GM21447 (cell line): ENCODE measurements at regions not wholly inside any gene's neighbourhood (a gene's known extent, or its start where the extent isn't known, plus 50 kb on each side); places are given as distances from the start of the nearest gene placed in this dataset.
"Not testable (repeated sequence)": the region's sequence is repeated elsewhere in the genome, so short reads cannot be mapped to it uniquely, and the experiment has no call there.

ENCODE experiments used
- ATAC-seq: cut with Tn5 transposase; IDR thresholded peaks from one replicate; pipeline ENCODE4 v1.9.1; 2021; ENCODE audit not compliant: unreplicated experiment

GRCh38 chr12:116429826-116430360 lies 129.3 kb upstream of the MAP1LC3B2 start:
- no peak for ATAC-seq

- ATAC-seq: no peak
These were observed 128.1 kb upstream of the MAP1LC3B2 start for GRCh38 chr12:116430911-116431565.

GRCh38 chr12:116431677-116432300 lies 127.4 kb upstream of the MAP1LC3B2 start:
- no peak for ATAC-seq

GRCh38 chr12:116432314-116432750 lies 126.8 kb upstream of the MAP1LC3B2 start:
- no peak for ATAC-seq

GRCh38 chr12:116433249-116433648 lies 125.9 kb upstream of the MAP1LC3B2 start:
- ATAC-seq: no peak

- no peak for ATAC-seq
These were observed 124.8 kb upstream of the MAP1LC3B2 start for GRCh38 chr12:116434155-116435011.

- ATAC-seq: no peak
These were observed 123.2 kb upstream of the MAP1LC3B2 start for GRCh38 chr12:116435984-116436383.

GRCh38 chr12:116436561-116437249 lies 122.5 kb upstream of the MAP1LC3B2 start:
- no peak for ATAC-seq

GRCh38 chr12:116441292-116441691 lies 117.9 kb upstream of the MAP1LC3B2 start:
- ATAC-seq: no peak

- ATAC-seq: no peak
These were observed 116.9 kb upstream of the MAP1LC3B2 start for GRCh38 chr12:116442304-116442703.

- no peak for ATAC-seq
These were observed 116.2 kb upstream of the MAP1LC3B2 start for GRCh38 chr12:116442946-116443345.

- ATAC-seq: no peak
These were observed 115.2 kb upstream of the MAP1LC3B2 start for GRCh38 chr12:116443821-116444589.

GRCh38 chr12:116444590-116444943 lies 114.6 kb upstream of the MAP1LC3B2 start:
- no peak for ATAC-seq

- ATAC-seq: no peak
These were observed 110.9 kb upstream of the MAP1LC3B2 start for GRCh38 chr12:116448165-116448739.

GRCh38 chr12:116450406-116450910 lies 108.7 kb upstream of the MAP1LC3B2 start:
- ATAC-seq: no peak

GRCh38 chr12:116452975-116453374 lies 106.2 kb upstream of the MAP1LC3B2 start:
- not testable (repeated sequence) for ATAC-seq

GRCh38 chr12:116453631-116454030 lies 105.5 kb upstream of the MAP1LC3B2 start:
- ATAC-seq: no peak

- ATAC-seq: no peak
These were observed 105.1 kb upstream of the MAP1LC3B2 start for GRCh38 chr12:116454076-116454475.

- ATAC-seq: no peak
These were observed 104.2 kb upstream of the MAP1LC3B2 start for GRCh38 chr12:116454950-116455447.
